Upper lobe of right lung (tissue), 1 donor: ENCODE measurements at regions not wholly inside any gene's neighbourhood (a gene's known extent, or its start where the extent isn't known, plus 50 kb on each side); places are given as distances from the start of the nearest gene placed in this dataset.

ENCODE experiments used
- ATAC-seq: fragments of 200-7000 bp; cut with Tn5 transposase; one replicate; pipeline ENCODE4 v1.9.1; 2020; ENCODE audit warnings: mild to moderate bottlenecking, moderate library complexity
- DNase-seq: peaks from one replicate; pipeline ENCODE4 v3.0.0-alpha.2; 2020
- H3K27ac ChIP-seq: fragments of 200-600 bp; one replicate; pipeline ENCODE4 v1.8.0; 2022
- H3K27me3 ChIP-seq: fragments of 200-600 bp; one replicate; pipeline ENCODE4 v1.8.0; 2022; ENCODE audit warnings: mild to moderate bottlenecking
- H3K36me3 ChIP-seq: fragments of 200-600 bp; one replicate; pipeline ENCODE4 v1.8.0; 2022
- H3K4me1 ChIP-seq: fragments of 200-600 bp; one replicate; pipeline ENCODE4 v1.8.0; 2022
- H3K4me3 ChIP-seq: fragments of 200-600 bp; one replicate; pipeline ENCODE4 v1.8.0; 2022; ENCODE audit warnings: mild to moderate bottlenecking
- H3K9me3 ChIP-seq: fragments of 200-600 bp; one replicate; pipeline ENCODE4 v1.8.0; 2022
- intact Hi-C: fragments of 100-400 bp; cut with DNase I; formaldehyde crosslinking; loops from one replicate; pipeline ENCODE4 v1.11.0; 2022
- TF ChIP-seq, protein P1 (sequence below): fragments of 200-600 bp; IDR thresholded peaks from one replicate; pipeline ENCODE4 v1.8.0; 2022; ENCODE audit warnings: antibody characterized with exemption
- donor health status: DM: no; HTN: yes; CAD: no; lungs with severe emphysema.

DNA sequence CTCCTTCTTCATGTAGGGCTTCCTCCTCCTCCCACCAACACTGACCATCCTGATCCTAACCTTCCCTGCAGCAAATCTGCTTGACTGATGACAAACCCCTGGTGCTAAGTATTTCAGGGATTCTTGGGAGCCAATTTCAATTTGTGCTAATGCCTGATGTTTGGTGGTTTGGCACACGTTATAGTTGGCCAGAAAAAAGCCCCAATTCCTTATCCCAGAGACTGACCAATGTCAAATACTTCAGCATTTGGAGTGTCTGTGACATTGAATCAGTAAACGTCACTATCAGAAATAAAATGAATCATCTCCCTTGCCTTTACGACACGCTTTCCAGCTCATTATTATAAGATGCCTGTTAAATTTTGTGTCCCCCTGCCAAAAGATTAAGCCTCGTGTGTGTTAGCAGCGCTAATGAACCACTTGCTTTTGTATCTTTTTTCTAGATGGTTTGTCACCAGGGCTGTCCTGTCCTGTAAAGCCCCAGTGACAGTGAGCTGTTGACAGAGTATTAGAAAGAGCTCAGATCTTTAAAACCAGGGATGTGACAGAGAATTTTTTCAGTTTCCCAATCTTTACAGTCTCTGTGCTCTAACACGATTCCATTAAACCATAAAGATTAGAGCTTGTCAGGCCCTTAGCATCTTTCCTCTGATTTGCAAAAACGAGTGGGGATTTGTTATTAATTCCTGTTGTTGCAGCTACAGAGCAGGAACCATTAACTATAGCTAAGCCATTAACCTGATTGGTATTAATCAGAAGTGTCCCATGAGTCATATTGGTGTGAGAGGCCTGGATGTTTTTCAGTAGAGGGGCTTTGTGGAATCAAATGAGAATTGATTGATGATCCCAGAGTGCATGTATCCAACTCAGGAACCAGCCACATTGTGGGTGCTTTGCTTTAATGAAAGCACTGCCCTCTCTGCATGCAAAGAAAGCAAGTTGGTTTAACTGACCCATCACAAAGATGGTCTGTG is 665.1 kb upstream of the PLXNA2 start:
- DNase-seq (no peak), ATAC-seq (no peak)
- Histone ChIP-seq H3K4me1 (no peaks in the 10 kb centered on the region), H3K27me3 (no peaks in the 10 kb centered on the region), H3K27ac (no peak overlapping the region), H3K36me3 (no peaks in the 10 kb centered on the region), H3K9me3 (no peaks in the 10 kb centered on the region), H3K4me3 (no peak overlapping the region)
- intact Hi-C loops: no loop called here
- TF ChIP-seq, protein P1, sequence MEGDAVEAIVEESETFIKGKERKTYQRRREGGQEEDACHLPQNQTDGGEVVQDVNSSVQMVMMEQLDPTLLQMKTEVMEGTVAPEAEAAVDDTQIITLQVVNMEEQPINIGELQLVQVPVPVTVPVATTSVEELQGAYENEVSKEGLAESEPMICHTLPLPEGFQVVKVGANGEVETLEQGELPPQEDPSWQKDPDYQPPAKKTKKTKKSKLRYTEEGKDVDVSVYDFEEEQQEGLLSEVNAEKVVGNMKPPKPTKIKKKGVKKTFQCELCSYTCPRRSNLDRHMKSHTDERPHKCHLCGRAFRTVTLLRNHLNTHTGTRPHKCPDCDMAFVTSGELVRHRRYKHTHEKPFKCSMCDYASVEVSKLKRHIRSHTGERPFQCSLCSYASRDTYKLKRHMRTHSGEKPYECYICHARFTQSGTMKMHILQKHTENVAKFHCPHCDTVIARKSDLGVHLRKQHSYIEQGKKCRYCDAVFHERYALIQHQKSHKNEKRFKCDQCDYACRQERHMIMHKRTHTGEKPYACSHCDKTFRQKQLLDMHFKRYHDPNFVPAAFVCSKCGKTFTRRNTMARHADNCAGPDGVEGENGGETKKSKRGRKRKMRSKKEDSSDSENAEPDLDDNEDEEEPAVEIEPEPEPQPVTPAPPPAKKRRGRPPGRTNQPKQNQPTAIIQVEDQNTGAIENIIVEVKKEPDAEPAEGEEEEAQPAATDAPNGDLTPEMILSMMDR: no peak

DNA sequence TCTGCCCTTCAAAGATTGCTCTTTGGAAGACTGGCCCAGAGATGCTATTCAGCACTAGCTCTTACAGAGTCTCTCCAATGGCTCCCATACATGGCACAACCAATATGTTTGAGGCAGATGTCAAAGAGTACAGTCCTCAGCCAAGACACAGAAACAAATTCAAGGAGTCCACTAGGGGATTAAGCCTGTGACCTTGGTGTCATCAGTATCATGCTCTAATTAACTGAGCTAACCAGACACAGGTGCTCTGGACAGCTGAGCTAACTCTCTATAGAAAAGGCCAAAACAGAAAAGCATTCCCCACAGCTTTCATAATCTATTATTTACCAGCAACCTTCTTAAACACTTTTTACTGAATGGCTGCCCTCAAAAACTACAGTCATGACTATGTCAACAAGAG is 666.0 kb upstream of the PLXNA2 start:
- intact Hi-C loops: no loop called here
- no peak overlapping the region for H3K27ac ChIP-seq
- no peaks in the 10 kb centered on the region for H3K27me3 ChIP-seq
- H3K4me3 ChIP-seq: no peak overlapping the region
- H3K9me3 ChIP-seq: no peaks in the 10 kb centered on the region
- no peak for DNase-seq
- no peaks in the 10 kb centered on the region for H3K4me1 ChIP-seq
- ATAC-seq: no peak
- H3K36me3 ChIP-seq: no peaks in the 10 kb centered on the region
- TF ChIP-seq, protein P1: no peak

DNA sequence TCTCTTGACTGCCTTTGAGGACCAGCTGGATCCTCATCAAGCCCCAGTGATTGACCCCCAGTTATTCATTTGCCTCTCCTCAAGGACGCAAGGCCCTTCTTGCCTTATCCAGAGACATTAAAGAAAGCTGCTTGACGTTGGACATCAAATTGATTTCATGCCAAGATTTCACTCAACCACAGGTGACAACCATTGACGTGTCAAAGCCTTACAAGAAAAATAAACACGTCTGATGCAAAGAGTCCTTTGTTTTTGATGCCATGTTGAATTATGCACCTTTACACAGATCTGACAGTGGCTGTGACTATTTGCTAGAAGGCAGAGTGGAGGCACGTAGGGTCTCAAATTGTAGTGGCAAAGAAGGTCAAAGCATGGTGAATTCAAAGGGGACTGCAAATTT is 666.2 kb upstream of the CAMK1G start:
- no peaks in the 10 kb centered on the region for H3K4me1 ChIP-seq
- DNase-seq (no peak), ATAC-seq (no peak)
- intact Hi-C loops: no loop called here
- TF ChIP-seq, protein P1: no peak
- no peak overlapping the region for H3K27ac ChIP-seq
- H3K36me3 ChIP-seq: no peaks in the 10 kb centered on the region
- H3K9me3 ChIP-seq: no peaks in the 10 kb centered on the region
- no peak overlapping the region for H3K4me3 ChIP-seq
- H3K27me3 ChIP-seq: no peaks in the 10 kb centered on the region

DNA sequence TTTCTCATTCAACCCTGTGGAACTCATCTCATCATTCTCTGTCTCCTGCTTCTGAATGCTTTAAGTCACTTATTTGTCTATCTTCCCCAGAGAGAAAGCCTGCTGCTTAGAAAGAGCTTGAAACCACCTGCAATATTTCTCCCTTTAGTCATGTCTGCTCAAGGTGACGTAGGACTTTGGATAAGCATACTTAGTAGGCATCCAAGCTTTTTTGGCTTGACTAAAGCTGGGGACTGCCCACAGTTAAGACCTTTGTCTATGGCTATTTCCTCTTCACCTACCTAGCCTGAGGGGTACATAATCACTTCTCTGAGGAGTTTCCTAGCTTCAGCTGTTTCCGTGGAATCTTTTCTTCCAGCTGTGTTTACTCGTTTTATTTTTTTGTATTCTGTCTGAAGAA is 665.8 kb upstream of the CAMK1G start:
- ATAC-seq (no peak), DNase-seq (no peak)
- Histone ChIP-seq H3K4me3 (no peak overlapping the region), H3K27me3 (no peaks in the 10 kb centered on the region), H3K36me3 (no peaks in the 10 kb centered on the region), H3K9me3 (no peaks in the 10 kb centered on the region), H3K27ac (no peak overlapping the region), H3K4me1 (no peaks in the 10 kb centered on the region)
- TF ChIP-seq, protein P1: no peak
- intact Hi-C loops: no loop called here

DNA sequence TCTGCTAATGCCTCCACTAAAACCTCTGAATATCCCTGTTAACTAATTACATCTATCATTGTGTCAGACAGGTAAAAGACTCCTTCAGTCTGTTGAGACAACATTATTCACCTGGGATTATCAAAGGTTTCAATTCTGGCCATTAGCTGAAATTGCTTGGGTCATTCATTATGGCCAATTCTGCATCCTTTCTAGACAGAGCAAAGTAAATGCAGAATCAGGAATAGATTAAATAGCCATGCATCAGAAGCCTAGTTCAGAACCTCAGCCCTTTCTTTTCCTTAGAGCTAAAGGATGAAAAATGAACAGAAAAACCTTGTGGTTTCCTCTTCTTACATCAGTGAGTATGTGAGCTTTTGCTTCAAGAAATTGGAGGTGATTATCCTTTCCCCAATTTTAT is 665.4 kb upstream of the CAMK1G start:
- no peak overlapping the region for H3K4me3 ChIP-seq
- ATAC-seq (no peak), DNase-seq (no peak)
- no peaks in the 10 kb centered on the region for H3K4me1 ChIP-seq
- H3K27me3 ChIP-seq: no peaks in the 10 kb centered on the region
- H3K36me3 ChIP-seq: no peaks in the 10 kb centered on the region
- H3K9me3 ChIP-seq: no peaks in the 10 kb centered on the region
- TF ChIP-seq, protein P1: no peak
- intact Hi-C loops: no loop called here
- H3K27ac ChIP-seq: no peak overlapping the region
